GM23338 (cell line): ENCODE measurements at regions not wholly inside any gene's neighbourhood (a gene's known extent, or its start where the extent isn't known, plus 50 kb on each side); places are given as distances from the start of the nearest gene placed in this dataset.

ENCODE experiments used
- ATAC-seq: fragments of 200-7000 bp; cut with Tn5 transposase; 3 replicates; pipeline ENCODE4 v1.9.1; 2020
- DNase-seq: peaks from one replicate; pipeline ENCODE4 v3.0.0-alpha.2; 2015; ENCODE audit warnings: low spot score
- H2AFZ ChIP-seq: fragments of 200-600 bp; sonication (generic); 2 replicates; pipeline ENCODE4 v1.8.0; 2016; ENCODE audit warnings: antibody characterized with exemption, mild to moderate bottlenecking, moderate library complexity
- H3F3A ChIP-seq: fragments of 200-600 bp; sonication (generic); replicated peaks from 2 replicates; pipeline ENCODE4 v1.8.0; 2017; ENCODE audit warnings: antibody characterized with exemption, mixed run types, low read depth
- H3K27ac ChIP-seq: fragments of 200-600 bp; sonication (generic); 2 replicates; pipeline ENCODE4 v1.6.1; 2016; ENCODE audit warnings: low read depth
- H3K27me3 ChIP-seq: fragments of 200-600 bp; sonication (generic); 2 replicates; pipeline ENCODE4 v1.8.0; 2016; ENCODE audit warnings: mild to moderate bottlenecking, mixed run types, moderate library complexity; ENCODE audit not compliant: insufficient read depth
- H3K36me3 ChIP-seq: fragments of 200-600 bp; sonication (generic); 2 replicates; pipeline ENCODE4 v1.8.0; 2016; ENCODE audit warnings: mild to moderate bottlenecking; ENCODE audit not compliant: insufficient read depth
- H3K4me1 ChIP-seq: fragments of 200-600 bp; sonication (generic); 2 replicates; pipeline ENCODE4 v1.8.0; 2016; ENCODE audit warnings: mild to moderate bottlenecking, moderate library complexity; ENCODE audit not compliant: insufficient read depth
- H3K4me2 ChIP-seq: fragments of 200-600 bp; sonication (generic); 2 replicates; pipeline ENCODE4 v1.7.1; 2017; ENCODE audit warnings: mixed run types
- H3K4me3 ChIP-seq: fragments of 200-600 bp; sonication (generic); 2 replicates; pipeline ENCODE4 v1.6.1; 2016; ENCODE audit warnings: mixed run types
- H3K79me2 ChIP-seq: fragments of 200-600 bp; sonication (generic); replicated peaks from 2 replicates; pipeline ENCODE4 v1.8.0; 2017; ENCODE audit warnings: mild to moderate bottlenecking; ENCODE audit not compliant: insufficient read depth
- H3K9me2 ChIP-seq: fragments of 200-600 bp; sonication (generic); 2 replicates; pipeline ENCODE4 v1.8.0; 2017; ENCODE audit not compliant: insufficient read depth
- H4K20me1 ChIP-seq: fragments of 200-600 bp; sonication (generic); replicated peaks from 2 replicates; pipeline ENCODE4 v1.8.0; 2017; ENCODE audit warnings: mild to moderate bottlenecking; ENCODE audit not compliant: insufficient read depth
- H3K27ac Mint-ChIP-seq: 2 replicates; pipeline ENCODE4 v1.8.0; 2020; ENCODE audit warnings: inconsistent platforms, mild to moderate bottlenecking, moderate library complexity, mixed read lengths
- H3K27me3 Mint-ChIP-seq: 3 replicates; pipeline ENCODE4 v1.8.0; 2022; ENCODE audit warnings: low read depth, mild to moderate bottlenecking, moderate library complexity, mixed read lengths, inconsistent platforms; ENCODE audit not compliant: insufficient read depth, poor library complexity
- H3K36me3 Mint-ChIP-seq: 3 replicates; pipeline ENCODE4 v1.8.0; 2021; ENCODE audit warnings: low read depth, mild to moderate bottlenecking, inconsistent platforms, moderate library complexity, mixed read lengths
- H3K4me1 Mint-ChIP-seq: 3 replicates; pipeline ENCODE4 v1.8.0; 2020; ENCODE audit warnings: mild to moderate bottlenecking, inconsistent platforms, mixed read lengths
- H3K4me3 Mint-ChIP-seq: 3 replicates; pipeline ENCODE4 v1.8.0; 2021; ENCODE audit warnings: moderate library complexity, mild to moderate bottlenecking, inconsistent platforms, mixed read lengths
- H3K9me3 Mint-ChIP-seq: 3 replicates; pipeline ENCODE4 v1.8.0; 2020; ENCODE audit warnings: moderate library complexity, mild to moderate bottlenecking, inconsistent platforms, mixed read lengths
- EZH2phosphoT487 ChIP-seq: fragments of 200-600 bp; sonication (generic); IDR thresholded peaks from one replicate; pipeline ENCODE4 v1.8.1; 2018; ENCODE audit warnings: antibody characterized with exemption; ENCODE audit not compliant: unreplicated experiment
- STAT1 ChIP-seq: IDR thresholded peaks from one replicate; pipeline ENCODE4 v1.6.1; 2016; ENCODE audit warnings: antibody characterized with exemption; ENCODE audit not compliant: unreplicated experiment
- TF ChIP-seq, protein P1 (sequence below): fragments of 250-450 bp; sonication (Bioruptor Pico); IDR thresholded peaks from 2 replicates; pipeline ENCODE4 v1.5.0; 2020; ENCODE audit warnings: mild to moderate bottlenecking, moderate library complexity
- TF ChIP-seq, protein P2 (sequence below): IDR thresholded peaks from 2 replicates; pipeline ENCODE4 v1.6.1; 2016; ENCODE audit warnings: antibody characterized with exemption
- TF ChIP-seq, protein P3 (sequence below), 2 experiments: fragments of 200-600 bp in 1 of 2; sonication (generic) in 1 of 2; conservative IDR thresholded peaks; 2 replicates each; pipeline versions ENCODE4 v1.5.1 to v1.6.1; 2016 to 2017; ENCODE audit warnings: antibody characterized with exemption in 2 of 2, low read depth in 2 of 2, mild to moderate bottlenecking in 2 of 2, moderate library complexity in 1 of 2
- TF ChIP-seq, protein P4 (sequence below): IDR thresholded peaks from one replicate; pipeline ENCODE4 v1.6.1; 2018; ENCODE audit warnings: antibody characterized with exemption; ENCODE audit not compliant: unreplicated experiment

DNA sequence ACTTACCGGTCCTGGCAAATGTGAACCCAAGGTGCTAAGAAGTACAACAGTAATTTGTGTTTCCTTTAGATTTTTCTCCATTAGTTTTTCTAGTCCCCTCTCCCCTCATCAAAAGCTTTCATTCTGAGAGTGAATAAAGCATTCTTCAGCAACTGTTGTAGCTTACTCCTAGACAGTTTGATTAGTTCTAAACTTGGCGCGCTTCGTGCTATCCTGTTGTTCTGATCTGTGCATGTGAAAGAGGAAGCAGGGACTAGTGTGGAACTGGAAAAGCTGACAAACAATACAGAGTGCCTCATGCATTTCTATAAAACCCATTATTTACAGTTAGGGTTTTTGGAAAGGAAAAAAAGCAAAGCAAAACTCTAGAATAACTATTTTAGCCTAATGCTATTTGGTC lies 556.9 kb upstream of the SLIT2 start (continued):
- TF ChIP-seq, protein P1, sequence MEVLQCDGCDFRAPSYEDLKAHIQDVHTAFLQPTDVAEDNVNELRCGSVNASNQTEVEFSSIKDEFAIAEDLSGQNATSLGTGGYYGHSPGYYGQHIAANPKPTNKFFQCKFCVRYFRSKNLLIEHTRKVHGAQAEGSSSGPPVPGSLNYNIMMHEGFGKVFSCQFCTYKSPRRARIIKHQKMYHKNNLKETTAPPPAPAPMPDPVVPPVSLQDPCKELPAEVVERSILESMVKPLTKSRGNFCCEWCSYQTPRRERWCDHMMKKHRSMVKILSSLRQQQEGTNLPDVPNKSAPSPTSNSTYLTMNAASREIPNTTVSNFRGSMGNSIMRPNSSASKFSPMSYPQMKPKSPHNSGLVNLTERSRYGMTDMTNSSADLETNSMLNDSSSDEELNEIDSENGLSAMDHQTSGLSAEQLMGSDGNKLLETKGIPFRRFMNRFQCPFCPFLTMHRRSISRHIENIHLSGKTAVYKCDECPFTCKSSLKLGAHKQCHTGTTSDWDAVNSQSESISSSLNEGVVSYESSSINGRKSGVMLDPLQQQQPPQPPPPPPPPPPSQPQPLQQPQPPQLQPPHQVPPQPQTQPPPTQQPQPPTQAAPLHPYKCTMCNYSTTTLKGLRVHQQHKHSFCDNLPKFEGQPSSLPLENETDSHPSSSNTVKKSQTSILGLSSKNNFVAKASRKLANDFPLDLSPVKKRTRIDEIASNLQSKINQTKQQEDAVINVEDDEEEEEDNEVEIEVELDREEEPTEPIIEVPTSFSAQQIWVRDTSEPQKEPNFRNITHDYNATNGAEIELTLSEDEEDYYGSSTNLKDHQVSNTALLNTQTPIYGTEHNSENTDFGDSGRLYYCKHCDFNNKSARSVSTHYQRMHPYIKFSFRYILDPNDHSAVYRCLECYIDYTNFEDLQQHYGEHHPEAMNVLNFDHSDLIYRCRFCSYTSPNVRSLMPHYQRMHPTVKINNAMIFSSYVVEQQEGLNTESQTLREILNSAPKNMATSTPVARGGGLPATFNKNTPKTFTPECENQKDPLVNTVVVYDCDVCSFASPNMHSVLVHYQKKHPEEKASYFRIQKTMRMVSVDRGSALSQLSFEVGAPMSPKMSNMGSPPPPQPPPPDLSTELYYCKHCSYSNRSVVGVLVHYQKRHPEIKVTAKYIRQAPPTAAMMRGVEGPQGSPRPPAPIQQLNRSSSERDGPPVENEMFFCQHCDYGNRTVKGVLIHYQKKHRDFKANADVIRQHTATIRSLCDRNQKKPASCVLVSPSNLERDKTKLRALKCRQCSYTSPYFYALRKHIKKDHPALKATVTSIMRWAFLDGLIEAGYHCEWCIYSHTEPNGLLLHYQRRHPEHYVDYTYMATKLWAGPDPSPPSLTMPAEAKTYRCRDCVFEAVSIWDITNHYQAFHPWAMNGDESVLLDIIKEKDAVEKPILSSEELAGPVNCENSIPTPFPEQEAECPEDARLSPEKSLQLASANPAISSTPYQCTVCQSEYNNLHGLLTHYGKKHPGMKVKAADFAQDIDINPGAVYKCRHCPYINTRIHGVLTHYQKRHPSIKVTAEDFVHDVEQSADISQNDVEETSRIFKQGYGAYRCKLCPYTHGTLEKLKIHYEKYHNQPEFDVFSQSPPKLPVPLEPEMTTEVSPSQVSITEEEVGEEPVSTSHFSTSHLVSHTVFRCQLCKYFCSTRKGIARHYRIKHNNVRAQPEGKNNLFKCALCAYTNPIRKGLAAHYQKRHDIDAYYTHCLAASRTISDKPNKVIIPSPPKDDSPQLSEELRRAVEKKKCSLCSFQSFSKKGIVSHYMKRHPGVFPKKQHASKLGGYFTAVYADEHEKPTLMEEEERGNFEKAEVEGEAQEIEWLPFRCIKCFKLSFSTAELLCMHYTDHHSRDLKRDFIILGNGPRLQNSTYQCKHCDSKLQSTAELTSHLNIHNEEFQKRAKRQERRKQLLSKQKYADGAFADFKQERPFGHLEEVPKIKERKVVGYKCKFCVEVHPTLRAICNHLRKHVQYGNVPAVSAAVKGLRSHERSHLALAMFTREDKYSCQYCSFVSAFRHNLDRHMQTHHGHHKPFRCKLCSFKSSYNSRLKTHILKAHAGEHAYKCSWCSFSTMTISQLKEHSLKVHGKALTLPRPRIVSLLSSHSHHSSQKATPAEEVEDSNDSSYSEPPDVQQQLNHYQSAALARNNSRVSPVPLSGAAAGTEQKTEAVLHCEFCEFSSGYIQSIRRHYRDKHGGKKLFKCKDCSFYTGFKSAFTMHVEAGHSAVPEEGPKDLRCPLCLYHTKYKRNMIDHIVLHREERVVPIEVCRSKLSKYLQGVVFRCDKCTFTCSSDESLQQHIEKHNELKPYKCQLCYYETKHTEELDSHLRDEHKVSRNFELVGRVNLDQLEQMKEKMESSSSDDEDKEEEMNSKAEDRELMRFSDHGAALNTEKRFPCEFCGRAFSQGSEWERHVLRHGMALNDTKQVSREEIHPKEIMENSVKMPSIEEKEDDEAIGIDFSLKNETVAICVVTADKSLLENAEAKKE, result no peak
- TF ChIP-seq, protein P2, sequence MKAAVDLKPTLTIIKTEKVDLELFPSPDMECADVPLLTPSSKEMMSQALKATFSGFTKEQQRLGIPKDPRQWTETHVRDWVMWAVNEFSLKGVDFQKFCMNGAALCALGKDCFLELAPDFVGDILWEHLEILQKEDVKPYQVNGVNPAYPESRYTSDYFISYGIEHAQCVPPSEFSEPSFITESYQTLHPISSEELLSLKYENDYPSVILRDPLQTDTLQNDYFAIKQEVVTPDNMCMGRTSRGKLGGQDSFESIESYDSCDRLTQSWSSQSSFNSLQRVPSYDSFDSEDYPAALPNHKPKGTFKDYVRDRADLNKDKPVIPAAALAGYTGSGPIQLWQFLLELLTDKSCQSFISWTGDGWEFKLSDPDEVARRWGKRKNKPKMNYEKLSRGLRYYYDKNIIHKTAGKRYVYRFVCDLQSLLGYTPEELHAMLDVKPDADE, result no peak
- TF ChIP-seq, protein P3, sequence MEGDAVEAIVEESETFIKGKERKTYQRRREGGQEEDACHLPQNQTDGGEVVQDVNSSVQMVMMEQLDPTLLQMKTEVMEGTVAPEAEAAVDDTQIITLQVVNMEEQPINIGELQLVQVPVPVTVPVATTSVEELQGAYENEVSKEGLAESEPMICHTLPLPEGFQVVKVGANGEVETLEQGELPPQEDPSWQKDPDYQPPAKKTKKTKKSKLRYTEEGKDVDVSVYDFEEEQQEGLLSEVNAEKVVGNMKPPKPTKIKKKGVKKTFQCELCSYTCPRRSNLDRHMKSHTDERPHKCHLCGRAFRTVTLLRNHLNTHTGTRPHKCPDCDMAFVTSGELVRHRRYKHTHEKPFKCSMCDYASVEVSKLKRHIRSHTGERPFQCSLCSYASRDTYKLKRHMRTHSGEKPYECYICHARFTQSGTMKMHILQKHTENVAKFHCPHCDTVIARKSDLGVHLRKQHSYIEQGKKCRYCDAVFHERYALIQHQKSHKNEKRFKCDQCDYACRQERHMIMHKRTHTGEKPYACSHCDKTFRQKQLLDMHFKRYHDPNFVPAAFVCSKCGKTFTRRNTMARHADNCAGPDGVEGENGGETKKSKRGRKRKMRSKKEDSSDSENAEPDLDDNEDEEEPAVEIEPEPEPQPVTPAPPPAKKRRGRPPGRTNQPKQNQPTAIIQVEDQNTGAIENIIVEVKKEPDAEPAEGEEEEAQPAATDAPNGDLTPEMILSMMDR (conservative IDR thresholded peaks at IDR 0.05; ENCODE audit: low read depth in 2 of 2), result no peak

DNA sequence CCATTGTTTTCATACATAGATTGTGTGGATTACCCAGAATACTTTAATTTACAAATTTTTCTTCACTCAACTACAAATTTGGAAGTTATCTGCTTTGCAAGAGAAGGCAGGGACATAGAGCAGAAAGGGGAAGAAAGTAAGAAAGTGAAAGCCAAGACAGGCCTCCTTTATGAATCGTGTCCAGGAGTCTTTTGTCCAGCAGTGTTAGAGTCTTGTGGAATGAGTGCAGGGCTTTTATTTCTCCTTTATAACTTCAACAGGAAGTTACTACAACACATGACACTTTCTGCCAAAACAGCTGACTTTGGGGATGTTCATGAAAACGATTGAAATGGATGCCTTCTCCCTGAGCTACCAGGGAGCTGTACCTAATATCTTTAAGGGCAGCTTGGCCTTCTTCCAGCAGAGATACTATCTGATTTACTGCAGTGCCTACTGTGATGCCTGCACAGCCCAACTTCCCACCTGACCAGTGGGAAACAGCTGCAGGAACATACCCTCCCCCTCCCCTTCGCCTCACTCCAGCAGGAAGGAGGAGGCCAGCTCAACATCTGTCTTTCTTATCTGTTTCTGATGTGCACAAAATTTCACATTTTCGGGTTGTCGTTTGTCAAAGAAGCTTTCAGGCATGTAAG lies 557.7 kb upstream of the SLIT2 start:
- Mint-ChIP-seq H3K9me3 (peaks cover 4% of the 10 kb centered on the region; the same call in 1 of the 3 replicates), H3K4me3 (no peak overlapping the region), H3K27me3 (no peaks in the 10 kb centered on the region), H3K36me3 (0 out of 3 replicates have a peak, but pooled peaks cover 4% of the 10 kb centered on the region), H3K27ac (peak overlapping the region; percentile 46; the same call in 1 of the 2 replicates), H3K4me1 (peaks cover 9% of the 10 kb centered on the region)
- Histone ChIP-seq H3K27ac (no peak overlapping the region), H4K20me1 (no peaks in the 10 kb centered on the region), H3K4me3 (no peak overlapping the region), H3K9me2 (no peaks in the 10 kb centered on the region), H3K4me1 (0 out of 2 replicates have a peak, but pooled peaks cover 6% of the 10 kb centered on the region), H3K79me2 (no peaks in the 10 kb centered on the region), H3K4me2 (no peak overlapping the region), H2AFZ (peak overlapping the region; percentile 67; the same call in 1 of the 2 replicates), H3K36me3 (no peaks in the 10 kb centered on the region), H3K27me3 (no peaks in the 10 kb centered on the region), H3F3A (no peaks in the 10 kb centered on the region)
- ATAC-seq (peak; percentile 59), DNase-seq (peak; percentile 21)
- TF ChIP-seq STAT1, result no peak
- no peak for TF ChIP-seq EZH2phosphoT487
- TF ChIP-seq, protein P4, sequence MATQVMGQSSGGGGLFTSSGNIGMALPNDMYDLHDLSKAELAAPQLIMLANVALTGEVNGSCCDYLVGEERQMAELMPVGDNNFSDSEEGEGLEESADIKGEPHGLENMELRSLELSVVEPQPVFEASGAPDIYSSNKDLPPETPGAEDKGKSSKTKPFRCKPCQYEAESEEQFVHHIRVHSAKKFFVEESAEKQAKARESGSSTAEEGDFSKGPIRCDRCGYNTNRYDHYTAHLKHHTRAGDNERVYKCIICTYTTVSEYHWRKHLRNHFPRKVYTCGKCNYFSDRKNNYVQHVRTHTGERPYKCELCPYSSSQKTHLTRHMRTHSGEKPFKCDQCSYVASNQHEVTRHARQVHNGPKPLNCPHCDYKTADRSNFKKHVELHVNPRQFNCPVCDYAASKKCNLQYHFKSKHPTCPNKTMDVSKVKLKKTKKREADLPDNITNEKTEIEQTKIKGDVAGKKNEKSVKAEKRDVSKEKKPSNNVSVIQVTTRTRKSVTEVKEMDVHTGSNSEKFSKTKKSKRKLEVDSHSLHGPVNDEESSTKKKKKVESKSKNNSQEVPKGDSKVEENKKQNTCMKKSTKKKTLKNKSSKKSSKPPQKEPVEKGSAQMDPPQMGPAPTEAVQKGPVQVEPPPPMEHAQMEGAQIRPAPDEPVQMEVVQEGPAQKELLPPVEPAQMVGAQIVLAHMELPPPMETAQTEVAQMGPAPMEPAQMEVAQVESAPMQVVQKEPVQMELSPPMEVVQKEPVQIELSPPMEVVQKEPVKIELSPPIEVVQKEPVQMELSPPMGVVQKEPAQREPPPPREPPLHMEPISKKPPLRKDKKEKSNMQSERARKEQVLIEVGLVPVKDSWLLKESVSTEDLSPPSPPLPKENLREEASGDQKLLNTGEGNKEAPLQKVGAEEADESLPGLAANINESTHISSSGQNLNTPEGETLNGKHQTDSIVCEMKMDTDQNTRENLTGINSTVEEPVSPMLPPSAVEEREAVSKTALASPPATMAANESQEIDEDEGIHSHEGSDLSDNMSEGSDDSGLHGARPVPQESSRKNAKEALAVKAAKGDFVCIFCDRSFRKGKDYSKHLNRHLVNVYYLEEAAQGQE, result no peak
